ENCODE measurements at regions not wholly inside any gene's neighbourhood (a gene's known extent, or its start where the extent isn't known, plus 50 kb on each side); places are given as distances from the start of the nearest gene placed in this dataset.

- DNase-seq (ENCODE audit: low spot score), result no peak
Observed at GRCh38 chr16:54724346-54724925, 206.2 kb upstream of the IRX5 start.

- no peak for DNase-seq (ENCODE audit: low spot score)
Observed at GRCh38 chr16:54722210-54722676, 208.4 kb upstream of the IRX5 start.

- no peak for DNase-seq (ENCODE audit: low spot score)
Observed at GRCh38 chr16:54720259-54720658, 210.4 kb upstream of the IRX5 start.

- no peak for DNase-seq (ENCODE audit: low spot score)
Observed at GRCh38 chr16:54719624-54720023, 211.0 kb upstream of the IRX5 start.

- no peak for DNase-seq (ENCODE audit: low spot score)
Observed at GRCh38 chr16:54718376-54718775, 212.3 kb upstream of the IRX5 start.

GRCh38 chr16:54715011-54715410 is 215.7 kb upstream of the IRX5 start:
- DNase-seq (ENCODE audit: low spot score), result no peak

GRCh38 chr16:54712866-54713265 is 217.8 kb upstream of the IRX5 start:
- DNase-seq (ENCODE audit: low spot score), result no peak

- no peak for DNase-seq (ENCODE audit: low spot score)
Observed at GRCh38 chr16:54707813-54708212, 222.9 kb upstream of the IRX5 start.

GRCh38 chr16:54706406-54706805 is 224.3 kb upstream of the IRX5 start:
- DNase-seq (ENCODE audit: low spot score), result no peak

- no peak for DNase-seq (ENCODE audit: low spot score)
Observed at GRCh38 chr16:54703339-54703738, 227.3 kb upstream of the IRX5 start.

- DNase-seq (ENCODE audit: low spot score), result no peak
Observed at GRCh38 chr16:54699656-54700055, 231.0 kb upstream of the IRX5 start.

- DNase-seq (ENCODE audit: low spot score), result no peak
Observed at GRCh38 chr16:54697677-54698076, 233.0 kb upstream of the IRX5 start.

- no peak for DNase-seq (ENCODE audit: low spot score)
Observed at GRCh38 chr16:54696970-54697369, 233.7 kb upstream of the IRX5 start.

- DNase-seq (ENCODE audit: low spot score), result no peak
Observed at GRCh38 chr16:54696522-54696921, 234.1 kb upstream of the IRX5 start.

- no peak for DNase-seq (ENCODE audit: low spot score)
Observed at GRCh38 chr16:54694651-54695050, 236.0 kb upstream of the IRX5 start.

GRCh38 chr16:54693864-54694263 is 236.8 kb upstream of the IRX5 start:
- no peak for DNase-seq (ENCODE audit: low spot score)

GRCh38 chr16:54690710-54691109 is 240.0 kb upstream of the IRX5 start:
- DNase-seq (ENCODE audit: low spot score), result no peak

- DNase-seq (ENCODE audit: low spot score), result no peak
Observed at GRCh38 chr16:54690306-54690705, 240.4 kb upstream of the IRX5 start.

GRCh38 chr16:54689072-54689865 is 241.4 kb upstream of the IRX5 start:
- DNase-seq (ENCODE audit: low spot score), result no peak

- no peak for DNase-seq (ENCODE audit: low spot score)
Observed at GRCh38 chr16:54688339-54688738, 242.3 kb upstream of the IRX5 start.

GRCh38 chr16:54687043-54687899 is 243.4 kb upstream of the IRX5 start:
- DNase-seq (ENCODE audit: low spot score), result no peak

GRCh38 chr16:54685682-54686081 is 245.0 kb upstream of the IRX5 start:
- DNase-seq (ENCODE audit: low spot score), result no peak

- DNase-seq (ENCODE audit: low spot score), result no peak
Observed at GRCh38 chr16:54679531-54679930, 251.1 kb upstream of the IRX5 start.
